Stimulated activated CD8-positive, alpha-beta memory T cell treated with anti-CD3 and anti-CD28 coated beads, Interleukin-15, amount 100 ng/mL, for 24 hours (primary cell): ENCODE measurements at regions not wholly inside any gene's neighbourhood (a gene's known extent, or its start where the extent isn't known, plus 50 kb on each side); places are given as distances from the start of the nearest gene placed in this dataset.
"Not testable (repeated sequence)": the region's sequence is repeated elsewhere in the genome, so short reads cannot be mapped to it uniquely, and the experiment has no call there.

Experiments
- DNase-seq: peaks from one replicate; pipeline ENCODE4 v3.0.0-alpha.2; 2020; ENCODE audit warnings: low read depth

GRCh38 chr7:113030489-113030888 is 56.1 kb downstream of the GPR85 start:
- no peak for DNase-seq

- no peak for DNase-seq
These were observed 59.7 kb downstream of the GPR85 start for GRCh38 chr7:113026941-113027340.

DNA sequence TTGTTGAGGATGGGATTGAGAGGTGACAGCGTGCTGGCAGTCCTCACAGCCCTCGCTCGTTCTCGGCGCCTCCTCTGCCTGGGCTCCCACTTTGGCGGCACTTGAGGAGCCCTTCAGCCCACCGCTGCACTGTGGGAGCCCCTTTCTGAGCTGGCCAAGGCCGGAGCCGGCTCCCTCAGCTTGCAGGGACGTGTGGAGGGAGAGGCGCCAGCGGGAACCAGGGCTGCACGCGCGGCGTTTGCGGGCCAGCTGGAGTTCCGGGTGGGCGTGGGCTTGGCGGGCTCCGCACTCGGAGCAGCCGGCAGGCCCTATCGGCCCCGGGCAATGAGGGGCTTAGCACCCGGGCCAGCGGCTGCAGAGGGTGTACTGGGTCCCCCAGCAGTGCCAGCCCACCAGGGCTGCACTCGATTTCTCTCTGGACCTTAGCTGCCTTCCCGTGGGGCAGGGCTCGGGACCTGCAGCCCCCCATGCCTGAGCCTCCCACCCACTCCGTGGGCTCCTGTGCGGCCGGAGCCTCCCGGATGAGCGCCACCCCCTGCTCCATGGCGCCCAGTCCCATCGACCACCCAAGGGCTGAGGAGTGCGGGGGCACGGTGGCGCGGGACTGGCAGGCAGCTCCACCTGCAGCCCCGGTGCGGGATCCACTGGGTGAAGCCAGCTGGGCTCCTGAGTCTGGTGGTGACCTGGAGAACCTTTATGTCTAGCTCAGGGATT is 69.3 kb downstream of the GPR85 start:
- not testable (repeated sequence) for DNase-seq

DNA sequence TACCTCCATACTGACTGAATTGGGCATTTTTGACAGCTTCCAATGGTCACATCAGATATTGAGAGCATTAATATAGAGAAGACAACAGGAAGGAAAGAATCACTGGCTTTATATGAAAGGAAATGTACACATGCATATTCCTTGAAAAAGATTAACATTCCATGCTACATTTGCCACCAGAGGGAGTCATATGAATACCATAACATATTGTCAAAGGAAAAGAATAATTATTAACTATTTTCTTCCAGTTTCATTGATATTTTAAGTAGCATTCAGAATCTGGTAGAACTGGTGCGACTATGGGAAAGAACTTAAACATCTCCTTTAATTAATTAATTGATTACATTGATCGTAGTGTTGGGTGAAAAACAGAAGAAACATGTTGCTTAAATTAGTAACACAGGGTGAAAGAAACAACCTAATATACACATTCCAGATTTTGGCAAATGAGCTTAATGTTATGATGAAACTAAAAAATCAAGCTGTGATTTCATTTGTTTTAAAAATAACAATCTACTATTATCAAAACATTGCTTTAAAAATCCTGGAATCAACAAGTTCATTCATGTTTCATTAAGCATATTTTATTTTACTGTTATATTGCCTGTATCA is 71.5 kb downstream of the GPR85 start:
- DNase-seq = no peak

GRCh38 chr7:113013761-113014449 is 72.7 kb downstream of the GPR85 start:
- no peak for DNase-seq

GRCh38 chr7:113012862-113013261 is 73.8 kb downstream of the GPR85 start:
- DNase-seq = not testable (repeated sequence)

GRCh38 chr7:113010377-113010776 is 76.2 kb downstream of the GPR85 start:
- DNase-seq = no peak

DNA sequence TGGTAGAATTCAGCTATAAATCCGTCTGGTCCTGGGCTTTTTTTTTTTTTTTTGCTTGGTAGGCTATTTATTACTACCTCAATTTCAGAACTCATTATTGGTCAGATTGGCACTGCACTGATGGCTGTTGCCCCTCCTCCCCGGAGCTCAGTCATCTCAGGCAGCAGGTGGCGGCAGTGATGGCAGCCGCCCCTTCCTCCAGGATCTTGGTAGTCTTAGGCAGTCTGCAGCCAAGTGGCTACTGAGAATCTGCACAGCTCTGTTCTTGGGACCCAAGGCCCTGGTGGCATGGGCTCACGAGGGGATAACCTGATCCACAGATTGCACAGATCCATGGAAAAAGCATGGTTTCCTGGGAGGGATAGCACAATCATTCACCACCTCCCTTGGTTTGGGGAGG is 77.9 kb downstream of the GPR85 start:
- no peak for DNase-seq

DNA sequence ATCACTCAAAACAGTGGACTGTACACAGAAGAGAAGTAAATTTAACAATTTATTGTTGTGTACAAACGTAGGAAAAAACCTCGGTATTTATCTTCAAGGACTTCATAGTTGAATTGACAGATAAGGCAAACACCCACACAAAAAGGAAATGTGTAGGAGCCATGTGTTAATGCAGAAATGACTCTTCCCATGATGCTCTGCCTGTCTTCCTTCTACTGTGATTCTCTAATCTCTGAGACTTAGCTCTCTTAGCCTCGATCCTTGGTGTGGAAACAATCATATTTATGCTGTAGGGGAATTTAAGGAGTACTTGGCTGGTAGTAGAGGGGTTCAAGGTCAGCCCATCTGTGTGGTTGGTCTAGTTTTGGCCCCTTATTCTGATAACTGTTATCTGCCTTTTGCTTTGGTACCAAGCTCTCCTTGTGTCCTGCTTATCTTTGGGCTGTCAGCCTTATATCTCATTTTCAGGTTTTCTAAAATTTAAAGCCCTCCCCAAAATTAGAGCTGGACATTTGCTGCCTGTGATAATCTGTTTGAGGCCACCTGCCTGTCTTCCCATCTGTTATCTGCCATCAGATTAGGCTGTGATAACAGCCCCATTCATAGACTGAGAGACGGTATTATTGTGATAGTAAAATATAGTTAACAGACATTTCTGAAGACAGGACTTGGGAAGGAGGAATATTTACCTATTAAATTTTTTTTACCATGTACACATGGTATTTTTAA is 81.7 kb downstream of the GPR85 start:
- no peak for DNase-seq

- DNase-seq = no peak
These were observed 86.2 kb downstream of the GPR85 start for GRCh38 chr7:113000316-113001020.

- DNase-seq = no peak
These were observed 88.8 kb downstream of the GPR85 start for GRCh38 chr7:112997831-112998230.

DNA sequence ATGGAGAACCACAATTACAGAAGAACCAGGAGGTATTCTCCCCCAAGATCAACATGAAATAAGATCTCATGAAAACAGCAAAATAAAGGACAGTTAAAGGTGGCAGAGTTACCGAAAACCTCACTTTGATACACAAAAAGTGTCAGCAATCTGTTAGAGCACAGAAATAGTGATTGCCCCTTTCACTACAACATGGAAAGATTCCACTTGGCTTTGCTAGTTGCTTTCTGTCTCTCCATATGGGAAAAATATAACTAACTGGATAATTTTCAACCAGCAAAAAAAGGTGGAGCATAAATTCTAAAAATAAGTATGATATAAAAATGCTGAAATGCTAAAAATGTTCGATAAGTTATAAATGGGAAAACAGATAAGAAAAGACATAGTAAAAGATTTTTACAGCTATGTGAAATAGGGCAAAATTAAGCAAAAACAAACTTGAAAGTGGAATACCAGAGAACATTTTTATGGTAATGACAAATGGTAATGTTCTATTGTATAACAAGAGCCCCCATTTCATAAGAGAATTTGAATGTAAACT is 90.2 kb downstream of the GPR85 start:
- DNase-seq = no peak

GRCh38 chr7:112995059-112995824 is 91.4 kb downstream of the GPR85 start:
- DNase-seq = no peak

DNA sequence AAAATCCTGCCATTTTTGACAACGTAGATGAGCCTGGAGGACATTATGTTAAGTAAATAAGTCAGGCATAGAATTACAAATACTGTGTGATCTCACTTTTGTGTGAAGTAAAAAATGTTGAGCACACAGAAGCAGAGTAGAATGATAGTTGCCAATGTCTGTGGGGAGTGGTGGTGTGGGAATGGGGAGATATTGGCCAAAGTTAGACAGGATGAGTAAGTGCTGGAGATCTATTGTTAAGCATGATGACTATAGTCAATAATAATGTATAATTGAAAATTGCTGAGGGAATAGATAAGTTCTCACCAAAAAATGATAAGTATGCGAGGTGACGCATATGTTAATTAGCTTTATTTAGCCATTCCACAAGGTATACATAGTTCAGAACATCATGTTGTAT is 92.0 kb downstream of the GPR85 start:
- DNase-seq = no peak

GRCh38 chr7:112990624-112991023 is 96.0 kb downstream of the GPR85 start:
- DNase-seq = no peak

GRCh38 chr7:112989531-112989930 is 97.1 kb downstream of the GPR85 start:
- no peak for DNase-seq

GRCh38 chr7:112987171-112987570 is 99.5 kb downstream of the GPR85 start:
- DNase-seq = no peak

DNA sequence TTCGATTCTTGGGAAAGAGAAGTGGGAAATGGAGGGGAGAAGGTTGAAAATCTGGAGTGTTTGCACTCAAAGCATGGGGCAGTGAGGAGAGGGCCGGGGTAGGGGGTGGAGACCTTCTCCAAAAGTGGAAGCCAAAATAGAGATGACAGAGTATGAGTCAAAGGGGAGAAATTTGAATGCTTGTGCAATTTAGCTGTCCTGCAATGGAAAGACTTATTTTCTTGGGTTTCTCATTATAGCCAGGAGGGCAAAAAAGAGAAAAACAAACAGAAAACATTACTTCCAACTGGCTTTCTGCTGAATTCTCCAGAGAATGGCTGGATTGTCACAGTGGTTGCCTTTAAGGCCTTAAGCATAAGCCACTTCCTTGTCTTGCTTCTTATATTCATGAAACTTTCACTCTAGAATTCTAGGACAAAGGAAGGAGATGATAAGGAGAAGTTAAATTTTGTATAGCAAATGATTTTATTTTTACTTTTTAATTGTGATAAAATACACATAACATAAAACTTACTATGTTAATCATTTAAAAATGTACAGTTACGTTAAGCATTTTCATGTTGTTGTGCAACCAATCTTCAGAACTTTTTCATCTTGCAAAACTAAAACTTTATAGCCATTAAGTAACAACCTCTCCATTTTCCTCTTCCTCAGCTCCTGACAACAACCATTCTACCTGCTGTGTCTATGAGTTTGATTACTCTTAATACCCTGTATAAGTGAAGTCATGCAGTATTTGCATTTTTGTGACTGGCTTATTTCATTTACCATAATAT is 100.2 kb downstream of the GPR85 start:
- no peak for DNase-seq

DNA sequence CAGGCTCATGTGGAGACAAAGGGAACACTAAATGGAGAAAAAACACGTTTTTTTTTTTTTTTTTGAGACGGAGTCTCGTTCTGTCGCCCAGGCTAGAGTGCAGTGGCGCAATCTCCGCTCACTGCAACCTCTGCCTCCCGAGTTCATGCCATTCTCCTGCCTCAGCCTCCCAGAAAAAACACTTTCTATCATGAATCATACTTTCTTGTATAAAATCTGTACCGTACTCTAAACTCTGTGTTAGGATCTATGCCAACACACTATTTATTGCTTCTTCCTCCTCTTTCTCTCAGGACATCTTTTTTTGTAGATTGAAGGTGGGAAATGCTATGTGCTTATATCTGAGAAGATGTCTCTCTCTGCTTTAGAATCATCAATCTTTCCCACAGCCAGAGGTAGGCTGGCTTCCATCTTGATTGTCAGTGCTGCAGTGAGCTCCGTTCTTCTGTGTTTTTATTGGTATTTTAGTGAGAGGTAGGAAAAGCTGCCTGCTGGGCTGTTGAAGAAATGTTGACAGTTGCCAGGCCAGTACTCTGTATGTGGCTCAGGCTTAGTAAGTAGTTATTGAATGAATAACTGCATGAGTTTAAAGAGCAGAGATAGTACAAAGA is 101.1 kb downstream of the GPR85 start:
- no peak for DNase-seq
